GM21423 (cell line): ENCODE measurements at regions not wholly inside any gene's neighbourhood (a gene's known extent, or its start where the extent isn't known, plus 50 kb on each side); places are given as distances from the start of the nearest gene placed in this dataset.

ENCODE experiments used
- ATAC-seq: cut with Tn5 transposase; IDR thresholded peaks from one replicate; pipeline ENCODE4 v1.9.1; 2021; ENCODE audit warnings: mild to moderate bottlenecking, moderate library complexity; ENCODE audit not compliant: unreplicated experiment

DNA sequence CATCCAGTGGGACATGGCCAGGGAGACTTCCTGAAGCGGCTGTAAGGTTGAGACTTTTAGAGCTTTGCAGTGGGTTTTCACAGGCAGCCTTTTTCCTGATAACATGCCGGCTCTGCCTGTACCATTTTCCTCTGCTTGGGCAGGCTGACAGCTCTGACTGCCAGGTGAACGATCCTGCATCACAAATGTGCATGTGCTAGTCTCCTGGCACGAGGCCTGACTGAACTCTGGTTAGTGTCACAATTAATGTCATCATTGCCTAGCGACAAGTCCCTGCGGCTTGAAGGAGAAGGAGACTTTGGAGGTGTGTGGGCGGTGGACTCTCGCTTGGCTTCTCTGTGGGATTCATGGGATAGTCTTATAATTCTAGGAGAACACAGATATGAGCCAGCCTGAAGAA is 783.6 kb upstream of the TSPY4 start:
- ATAC-seq, result no peak

DNA sequence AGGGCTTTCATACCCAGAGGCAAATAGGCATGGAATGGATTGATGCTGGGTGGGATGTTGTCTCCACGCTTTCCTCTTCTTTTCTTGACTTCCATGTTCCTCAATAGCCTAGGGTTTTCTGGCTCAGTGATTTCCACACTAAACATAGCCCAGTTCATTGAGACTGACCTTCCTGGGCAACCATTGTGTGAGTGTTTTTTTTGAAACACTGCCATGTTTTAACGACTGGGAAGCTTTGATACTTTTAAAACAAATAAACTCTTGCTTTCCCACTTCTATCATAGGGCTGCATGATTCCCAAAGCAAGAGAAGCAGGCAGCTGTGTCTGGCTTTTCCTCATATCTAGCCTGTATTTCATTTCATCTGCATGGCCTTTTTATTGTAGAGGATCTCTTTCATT is 775.9 kb upstream of the TSPY4 start:
- no peak for ATAC-seq

- no peak for ATAC-seq
These were observed 774.7 kb upstream of the TSPY4 start for GRCh38 chrY:8562456-8563090.

- no peak for ATAC-seq
These were observed 772.8 kb upstream of the TSPY4 start for GRCh38 chrY:8564421-8564820.

- no peak for ATAC-seq
These were observed 771.1 kb upstream of the TSPY4 start for GRCh38 chrY:8566198-8566597.

DNA sequence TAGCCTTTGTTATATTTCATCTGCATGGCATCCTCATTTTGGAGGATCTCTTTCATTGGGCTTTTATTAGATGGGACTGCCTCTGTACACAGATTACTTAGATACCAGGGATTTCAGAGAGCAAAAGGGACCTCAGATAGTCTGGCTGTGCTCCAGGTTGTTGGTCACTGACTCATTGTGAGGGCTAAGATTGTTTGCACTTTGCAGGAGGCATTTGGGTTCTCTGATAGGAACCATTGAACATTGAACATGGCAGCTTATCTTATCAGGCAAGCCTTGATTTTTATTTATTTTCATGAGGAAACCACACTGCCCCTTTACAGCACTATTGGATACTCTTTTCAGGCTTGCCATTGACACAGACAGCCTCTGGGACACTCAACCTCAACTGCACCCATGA is 766.9 kb upstream of the TSPY4 start:
- no peak for ATAC-seq

- ATAC-seq, result no peak
These were observed 764.3 kb upstream of the TSPY4 start for GRCh38 chrY:8572916-8573315.

DNA sequence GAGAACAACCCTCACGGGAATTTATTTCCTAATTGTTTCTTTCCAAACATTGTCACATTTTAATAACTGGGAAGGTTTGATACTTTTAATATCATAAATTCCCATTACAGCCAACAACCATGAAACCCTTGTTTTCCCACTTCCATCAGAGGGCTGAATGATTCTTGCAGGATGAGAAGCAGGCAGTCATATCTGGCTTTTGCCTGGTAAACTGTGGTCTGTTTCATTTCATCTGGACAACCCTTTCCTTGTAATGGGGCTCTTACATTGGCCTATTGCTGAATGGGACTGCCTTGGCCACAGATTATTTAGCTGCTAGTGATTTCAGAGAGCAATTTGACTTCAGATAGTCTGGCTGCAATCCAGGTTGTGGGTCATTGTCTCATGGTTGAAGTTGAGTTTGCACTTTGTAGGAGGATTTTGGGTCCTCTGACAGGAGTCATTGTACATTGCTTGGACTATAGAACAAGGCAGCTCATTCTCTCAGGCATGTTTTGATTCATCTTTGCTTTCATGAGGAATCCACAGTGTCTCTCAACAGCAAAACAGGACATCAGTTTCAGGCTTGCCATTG is 754.9 kb upstream of the TSPY4 start:
- ATAC-seq, result no peak

- no peak for ATAC-seq
These were observed 754.1 kb upstream of the TSPY4 start for GRCh38 chrY:8583191-8583590.

DNA sequence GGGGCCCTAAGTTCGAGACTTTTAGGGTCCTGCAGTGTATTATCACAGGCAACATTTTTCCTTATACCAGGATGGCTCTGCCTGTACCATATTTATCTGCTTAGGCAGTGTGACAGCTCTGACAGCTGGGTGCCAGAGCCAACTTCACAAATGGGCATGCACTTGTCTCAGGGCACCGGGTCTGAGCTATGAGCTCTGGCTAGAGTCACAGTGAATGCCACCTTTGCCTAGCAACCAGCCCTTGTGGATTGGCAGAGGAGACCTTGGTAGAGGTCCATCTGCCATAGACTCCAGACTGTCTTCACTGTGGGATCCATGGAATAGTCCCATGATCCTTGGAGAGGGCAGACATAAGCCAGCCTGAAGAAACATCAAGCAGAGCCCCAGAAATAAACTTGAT is 746.6 kb upstream of the TSPY4 start:
- no peak for ATAC-seq

- ATAC-seq, result no peak
These were observed 745.3 kb upstream of the TSPY4 start for GRCh38 chrY:8591821-8592516.

- no peak for ATAC-seq
These were observed 742.6 kb upstream of the TSPY4 start for GRCh38 chrY:8594657-8595056.

- no peak for ATAC-seq
These were observed 738.1 kb upstream of the TSPY4 start for GRCh38 chrY:8599141-8599540.

DNA sequence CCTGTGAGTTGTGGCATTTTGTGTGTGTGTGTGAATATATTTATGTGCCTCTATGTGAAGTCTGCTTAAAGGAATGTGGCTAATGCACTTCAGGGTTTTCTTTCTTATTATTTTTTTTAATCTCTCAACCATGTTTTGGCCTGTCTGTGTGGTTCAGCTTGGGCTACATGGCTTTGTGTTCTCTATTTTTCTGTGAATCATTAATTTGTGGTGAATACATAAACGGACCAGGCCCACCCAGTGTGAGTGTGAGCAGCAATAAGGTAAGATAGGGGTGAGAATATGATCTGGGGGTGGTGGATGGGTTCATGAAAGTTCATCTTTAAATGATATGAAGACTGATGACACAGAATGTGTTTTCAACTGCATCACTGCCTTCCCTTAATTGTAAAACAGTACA is 726.6 kb upstream of the TSPY4 start:
- ATAC-seq, result peak; percentile 85

- ATAC-seq, result no peak
These were observed 725.4 kb upstream of the TSPY4 start for GRCh38 chrY:8611815-8612214.

DNA sequence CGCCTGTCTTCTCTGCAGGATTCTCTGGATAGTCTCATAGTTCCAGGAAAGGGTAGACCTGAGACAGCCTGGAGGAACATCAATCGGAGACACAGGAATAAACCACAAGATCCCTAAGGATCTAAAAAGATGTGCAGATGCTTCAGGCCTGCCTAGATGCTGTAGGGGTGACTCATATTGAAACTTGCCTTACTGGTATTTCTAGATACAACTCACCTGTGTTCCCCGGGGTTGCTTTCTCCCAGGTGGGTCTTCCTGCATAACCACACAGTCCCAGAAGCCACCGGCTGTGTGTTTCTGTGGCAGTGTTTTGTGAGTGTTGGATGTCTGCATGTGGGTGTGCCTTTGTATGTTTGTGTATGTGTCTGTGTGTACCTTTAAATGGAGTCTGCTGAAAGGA is 719.0 kb upstream of the TSPY4 start:
- ATAC-seq, result no peak

DNA sequence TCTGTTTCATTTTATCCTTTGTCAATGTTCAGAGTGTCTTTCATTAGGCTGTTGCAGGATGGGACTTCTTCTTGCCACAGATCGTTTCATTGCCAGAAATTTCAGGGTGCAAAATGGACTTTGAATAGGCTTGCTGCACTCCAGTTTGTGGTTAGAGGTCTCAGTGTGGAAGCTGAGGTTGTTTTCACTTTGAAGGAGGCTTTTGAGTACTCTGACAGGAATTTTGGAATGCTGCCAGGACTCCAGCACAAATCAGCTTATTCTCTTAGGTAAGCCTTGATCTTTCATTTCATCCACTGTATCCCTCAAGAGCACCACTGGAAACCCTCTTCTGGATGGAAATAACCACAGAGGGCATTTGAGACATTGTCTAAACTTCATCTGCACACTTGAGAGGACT is 715.1 kb upstream of the TSPY4 start:
- ATAC-seq, result no peak

GRCh38 chrY:8622856-8623255 is 714.4 kb upstream of the TSPY4 start:
- no peak for ATAC-seq

DNA sequence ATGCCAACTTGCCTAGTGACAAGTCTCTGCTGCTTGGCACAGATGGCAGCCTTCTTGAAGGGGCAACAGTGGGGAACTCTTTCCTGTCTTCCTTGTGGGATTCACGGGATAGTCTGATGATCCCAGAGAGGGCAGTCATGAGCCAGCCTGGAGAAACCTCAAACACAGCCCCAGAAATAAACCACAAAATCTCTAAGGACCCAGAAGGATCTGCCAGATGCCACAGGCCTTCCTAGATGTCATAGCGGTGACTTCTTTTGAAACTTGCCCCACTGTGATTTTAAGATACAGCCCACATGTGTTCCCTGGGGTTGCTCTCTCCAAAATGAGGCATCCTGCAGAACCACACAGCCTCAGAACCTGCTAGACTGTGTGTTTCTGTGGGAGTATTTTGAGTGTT is 707.6 kb upstream of the TSPY4 start:
- no peak for ATAC-seq

DNA sequence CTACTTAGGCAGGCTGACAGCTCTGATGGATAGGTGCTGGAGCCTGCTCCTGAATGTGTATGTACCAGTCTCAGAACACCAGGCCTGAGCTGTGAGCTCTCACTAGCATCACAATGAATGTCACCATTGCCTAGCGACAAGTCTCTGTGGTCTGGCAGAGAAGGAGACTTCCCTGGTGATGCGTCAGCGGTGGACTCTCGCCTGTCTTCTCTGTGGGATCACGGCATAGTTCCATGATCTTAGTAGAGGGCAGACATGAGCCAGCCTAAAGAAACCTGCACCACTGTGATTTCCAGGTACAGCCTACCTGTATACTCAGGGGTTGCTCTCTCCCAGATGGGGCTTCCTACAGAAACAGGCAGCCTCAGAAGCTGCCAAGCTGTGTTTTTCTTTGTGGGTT is 699.2 kb upstream of the TSPY4 start:
- no peak for ATAC-seq

GRCh38 chrY:8644926-8645325 is 692.3 kb upstream of the TSPY4 start:
- ATAC-seq, result no peak

DNA sequence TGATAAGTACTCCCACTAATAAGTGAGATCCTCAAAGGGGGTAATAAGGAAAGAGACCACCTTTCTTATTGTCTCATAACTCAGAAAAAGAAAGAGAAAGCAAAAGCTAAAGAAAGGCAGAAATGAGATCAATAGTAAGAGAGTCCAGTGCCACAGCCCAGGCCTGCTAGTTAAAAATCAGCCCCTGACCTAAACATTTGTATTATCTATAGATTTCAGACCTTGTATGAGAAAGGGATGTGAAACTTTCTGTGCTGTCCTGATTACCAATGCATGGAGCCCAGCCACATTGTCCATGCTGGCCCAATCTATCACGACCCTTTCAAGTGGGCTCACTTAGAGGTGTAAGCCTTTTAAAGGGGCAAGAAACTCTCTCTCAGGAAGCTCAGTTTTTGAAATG is 684.8 kb upstream of the TSPY4 start:
- ATAC-seq, result peak; percentile 63

DNA sequence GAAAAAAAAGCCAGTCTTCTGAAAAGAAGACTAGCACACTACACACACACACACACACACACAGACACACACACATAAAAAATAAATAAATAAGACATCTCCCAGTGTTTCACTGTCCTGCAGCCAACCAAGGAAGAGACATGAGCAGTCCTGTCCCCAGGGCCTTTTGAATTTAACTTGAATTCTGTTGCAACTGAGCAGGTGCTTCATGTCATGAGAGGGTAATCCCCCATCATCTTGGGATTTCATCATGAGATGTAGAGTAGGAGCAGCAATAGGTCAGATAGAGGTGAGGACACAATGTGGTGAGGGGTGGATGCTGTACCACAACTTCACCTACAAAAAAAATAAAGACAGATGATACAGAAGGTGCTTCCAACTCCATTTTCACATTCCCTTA is 682.2 kb upstream of the TSPY4 start:
- no peak for ATAC-seq
